WTC11 (cell line): ENCODE measurements at regions not wholly inside any gene's neighbourhood (a gene's known extent, or its start where the extent isn't known, plus 50 kb on each side); places are given as distances from the start of the nearest gene placed in this dataset.

Experiments
- ATAC-seq: fragments of 200-7000 bp; cut with Tn5 transposase; 2 replicates; pipeline ENCODE4 v1.10.0; 2021; ENCODE audit warnings: mild to moderate bottlenecking, moderate library complexity
- CTCF ChIA-PET: fragments of 300-600 bp; sonication (Branson Sonifier 250); formaldehyde crosslinking; loops from one replicate; lab custom pipeline; 2021; ENCODE audit warnings: antibody characterized with exemption; lab: Charles Lee
- POLR2A ChIA-PET: fragments of 350-600 bp; sonication (Branson Sonifier 250); formaldehyde crosslinking; loops from one replicate; lab custom pipeline; 2021; ENCODE audit warnings: antibody characterized with exemption; lab: Charles Lee
- DNase-seq: peaks from one replicate; pipeline ENCODE4 v3.0.0; 2021; ENCODE audit warnings: low spot score
- H3K27ac Mint-ChIP-seq: 2 replicates; pipeline ENCODE4 v1.8.0; 2021; ENCODE audit warnings: mixed read lengths
- H3K27me3 Mint-ChIP-seq: 2 replicates; pipeline ENCODE4 v1.8.0; 2021; ENCODE audit warnings: low read depth, mild to moderate bottlenecking, moderate library complexity, mixed read lengths
- H3K36me3 Mint-ChIP-seq: 2 replicates; pipeline ENCODE4 v1.8.0; 2021; ENCODE audit warnings: mixed read lengths
- H3K4me1 Mint-ChIP-seq: 2 replicates; pipeline ENCODE4 v1.8.0; 2022; ENCODE audit warnings: mixed read lengths
- H3K4me3 Mint-ChIP-seq: 2 replicates; pipeline ENCODE4 v1.8.0; 2021; ENCODE audit warnings: mild to moderate bottlenecking, moderate library complexity, mixed read lengths
- H3K9me3 Mint-ChIP-seq: 2 replicates; pipeline ENCODE4 v1.8.0; 2021; ENCODE audit warnings: mixed read lengths
- ATF2 ChIP-seq: sonication (generic); formaldehyde crosslinking; IDR thresholded peaks from 2 replicates; pipeline ENCODE4 v1.8.1; 2022; ENCODE audit warnings: low read depth, missing genetic modification reagents, borderline replicate concordance
- E2F4 ChIP-seq: sonication (generic); formaldehyde crosslinking; IDR thresholded peaks from 2 replicates; pipeline ENCODE4 v1.8.1; 2022; ENCODE audit warnings: low read depth, mild to moderate bottlenecking, moderate library complexity, missing genetic modification reagents, borderline replicate concordance
- E2F5 ChIP-seq: sonication (generic); formaldehyde crosslinking; IDR thresholded peaks from 2 replicates; pipeline ENCODE4 v1.8.1; 2022; ENCODE audit warnings: mild to moderate bottlenecking, moderate library complexity, missing genetic modification reagents
- ELF4 ChIP-seq: sonication (generic); formaldehyde crosslinking; IDR thresholded peaks from 2 replicates; pipeline ENCODE4 v1.8.1; 2022; ENCODE audit warnings: low read depth, mild to moderate bottlenecking, moderate library complexity, missing genetic modification reagents
- EMX1 ChIP-seq: fragments of 250-450 bp; sonication (Bioruptor Pico); IDR thresholded peaks from 2 replicates; pipeline ENCODE4 v1.8.0; 2021; ENCODE audit warnings: mild to moderate bottlenecking
- ERG ChIP-seq: fragments of 250-450 bp; sonication (Bioruptor Pico); IDR thresholded peaks from 2 replicates; pipeline ENCODE4 v1.8.0; 2021; ENCODE audit warnings: mild to moderate bottlenecking
- GABPB1 ChIP-seq: sonication (generic); formaldehyde crosslinking; IDR thresholded peaks from 2 replicates; pipeline ENCODE4 v1.8.1; 2023; ENCODE audit warnings: mild to moderate bottlenecking, missing genetic modification reagents
- GTF2I ChIP-seq: fragments of 250-450 bp; sonication (Bioruptor Pico); conservative IDR thresholded peaks from 2 replicates; pipeline ENCODE4 v1.4.0; 2021; ENCODE audit warnings: mild to moderate bottlenecking
- IRF1 ChIP-seq: sonication (generic); formaldehyde crosslinking; IDR thresholded peaks from 2 replicates; pipeline ENCODE4 v1.8.0; 2023; ENCODE audit warnings: missing genetic modification reagents
- JUN ChIP-seq: sonication (generic); formaldehyde crosslinking; IDR thresholded peaks from 2 replicates; pipeline ENCODE4 v1.8.0; 2023; ENCODE audit warnings: mild to moderate bottlenecking, missing genetic modification reagents
- NFYB ChIP-seq: sonication (generic); formaldehyde crosslinking; conservative IDR thresholded peaks from 2 replicates; pipeline ENCODE4 v1.8.0; 2022; ENCODE audit warnings: low read depth, missing genetic modification reagents
- NR2C2 ChIP-seq: sonication (generic); formaldehyde crosslinking; IDR thresholded peaks from 2 replicates; pipeline ENCODE4 v1.8.0; 2022; ENCODE audit warnings: mild to moderate bottlenecking, missing genetic modification reagents
- SP1 ChIP-seq: sonication (generic); formaldehyde crosslinking; conservative IDR thresholded peaks from 2 replicates; pipeline ENCODE4 v1.8.1; 2022; ENCODE audit warnings: missing genetic modification reagents
- TP53 ChIP-seq: sonication (generic); formaldehyde crosslinking; IDR thresholded peaks from 2 replicates; pipeline ENCODE4 v1.8.1; 2023; ENCODE audit warnings: mild to moderate bottlenecking, missing genetic modification reagents
- ZBTB21 ChIP-seq: sonication (generic); formaldehyde crosslinking; IDR thresholded peaks from 2 replicates; pipeline ENCODE4 v1.8.1; 2023; ENCODE audit warnings: mild to moderate bottlenecking, missing genetic modification reagents, borderline replicate concordance
- ZMAT4 ChIP-seq: fragments of 250-450 bp; sonication (Bioruptor Pico); IDR thresholded peaks from 2 replicates; pipeline ENCODE4 v1.9.0; 2021; ENCODE audit warnings: mild to moderate bottlenecking
- ZNF263 ChIP-seq: sonication (generic); formaldehyde crosslinking; IDR thresholded peaks from 2 replicates; pipeline ENCODE4 v1.8.1; 2022; ENCODE audit warnings: low read depth, mild to moderate bottlenecking, moderate library complexity, missing genetic modification reagents
- ZNF423 ChIP-seq: fragments of 250-450 bp; sonication (Bioruptor Pico); IDR thresholded peaks from 2 replicates; pipeline ENCODE4 v2.1.2; 2022; ENCODE audit warnings: mild to moderate bottlenecking, moderate library complexity
- ZNF425 ChIP-seq: fragments of 250-450 bp; sonication (Bioruptor Pico); conservative IDR thresholded peaks from 2 replicates; pipeline ENCODE4 v1.9.0; 2021; ENCODE audit warnings: mild to moderate bottlenecking

- TF ChIP-seq TP53 (CRISPR knock-in tag) (no peak), ZNF425 (CRISPR knock-in tag) (no peak), JUN (CRISPR knock-in tag) (no peak), E2F5 (CRISPR knock-in tag) (no peak), ZMAT4 (CRISPR knock-in tag) (no peak), GTF2I (no peak)
Observed at GRCh38 chr6:158255989-158256601, 56.2 kb upstream of the TULP4 start (continued).

- Mint-ChIP-seq H3K27me3 (no peaks in the 10 kb centered on the region), H3K9me3 (no peaks in the 10 kb centered on the region), H3K4me1 (peaks cover 6% of the 10 kb centered on the region), H3K4me3 (no peak overlapping the region), H3K27ac (no peak overlapping the region), H3K36me3 (no peaks in the 10 kb centered on the region)
- DNase-seq, result no peak
- TF ChIP-seq ELF4 (CRISPR knock-in tag), result no peak
- ChIA-PET POLR2A (no interaction called here), CTCF (no interaction called here)
- no peak for ATAC-seq
Observed at GRCh38 chr6:158256746-158257424, 55.4 kb upstream of the TULP4 start.

- no peak overlapping the region for H3K27ac Mint-ChIP-seq
- peaks cover 6% of the 10 kb centered on the region for H3K4me1 Mint-ChIP-seq
- no peaks in the 10 kb centered on the region for H3K36me3 Mint-ChIP-seq
- no peaks in the 10 kb centered on the region for H3K27me3 Mint-ChIP-seq
- no peak for ATAC-seq
- TF ChIP-seq ERG (CRISPR knock-in tag) (no peak), NR2C2 (CRISPR knock-in tag) (no peak), E2F4 (no peak), NFYB (CRISPR knock-in tag) (no peak), ELF4 (CRISPR knock-in tag) (no peak), EMX1 (CRISPR knock-in tag) (no peak), ZNF423 (CRISPR knock-in tag) (no peak)
- no peak overlapping the region for H3K4me3 Mint-ChIP-seq
- CTCF ChIA-PET, result no interaction called here
- DNase-seq, result no peak
- POLR2A ChIA-PET, result no interaction called here
- no peaks in the 10 kb centered on the region for H3K9me3 Mint-ChIP-seq
Observed at GRCh38 chr6:158257425-158257759, 54.9 kb upstream of the TULP4 start.

GRCh38 chr6:158257781-158258180 lies 54.5 kb upstream of the TULP4 start:
- ChIA-PET CTCF (no interaction called here), POLR2A (no interaction called here)
- Mint-ChIP-seq H3K4me3 (no peak overlapping the region), H3K9me3 (no peaks in the 10 kb centered on the region), H3K27me3 (no peaks in the 10 kb centered on the region), H3K4me1 (peaks cover 6% of the 10 kb centered on the region), H3K36me3 (no peaks in the 10 kb centered on the region), H3K27ac (no peak overlapping the region)
- DNase-seq (no peak), ATAC-seq (no peak)
- TF ChIP-seq SP1 (CRISPR knock-in tag), result no peak
- no peak for TF ChIP-seq ZNF425 (CRISPR knock-in tag)
- no peak for TF ChIP-seq ZBTB21 (CRISPR knock-in tag)
- no peak for TF ChIP-seq IRF1 (CRISPR knock-in tag)
- TF ChIP-seq ZNF263 (CRISPR knock-in tag), result no peak
- no peak for TF ChIP-seq GABPB1 (CRISPR knock-in tag)
- no peak for TF ChIP-seq ATF2 (CRISPR knock-in tag)
